Epithelial cell of prostate (primary cell): ENCODE measurements at regions not wholly inside any gene's neighbourhood (a gene's known extent, or its start where the extent isn't known, plus 50 kb on each side); places are given as distances from the start of the nearest gene placed in this dataset.
"Not testable (repeated sequence)": the region's sequence is repeated elsewhere in the genome, so short reads cannot be mapped to it uniquely, and the experiment has no call there.

Experiments
- DNase-seq: peaks from one replicate; pipeline ENCODE4 v3.0.0-alpha.2; 2011; ENCODE audit warnings: low read depth, low spot score
- H3K27ac ChIP-seq: fragments of 450-650 bp; 2 replicates; pipeline ENCODE4 v1.5.1; 2017; ENCODE audit warnings: mild to moderate bottlenecking

GRCh38 chr2:107727318-107727717, 99.4 kb upstream of the RGPD4 start:
- no peak for DNase-seq
- no peak overlapping the region for H3K27ac ChIP-seq

- DNase-seq: no peak
- H3K27ac ChIP-seq: peak overlapping the region; percentile 57
Measured at GRCh38 chr2:107728586-107728985, 98.1 kb upstream of the RGPD4 start.

DNA sequence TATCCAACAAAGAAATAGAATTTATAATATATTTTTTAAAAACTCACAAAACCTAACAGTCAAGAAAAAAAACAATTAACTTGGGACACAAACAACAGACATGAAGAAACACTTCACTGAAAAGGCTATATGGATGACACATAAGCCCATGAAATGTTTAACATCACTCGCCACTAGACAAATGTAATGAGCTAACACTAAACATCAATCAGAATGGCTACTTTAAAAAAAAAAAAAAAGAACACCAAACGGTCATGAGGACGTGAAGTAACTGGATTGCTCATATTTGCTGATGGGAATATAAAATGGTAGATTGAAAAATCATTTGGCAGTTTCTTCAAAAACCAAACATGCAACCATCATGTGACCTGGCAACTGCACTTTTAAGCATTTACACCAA, 97.3 kb upstream of the RGPD4 start:
- DNase-seq: no peak
- peak overlapping the region; percentile 57 for H3K27ac ChIP-seq

- peak; percentile 18 for DNase-seq
- H3K27ac ChIP-seq: peak overlapping the region; percentile 57
Measured at GRCh38 chr2:107730898-107731297, 95.8 kb upstream of the RGPD4 start.

GRCh38 chr2:107731435-107731834, 95.3 kb upstream of the RGPD4 start:
- H3K27ac ChIP-seq: peak overlapping the region; percentile 57
- DNase-seq: no peak

- no peak overlapping the region for H3K27ac ChIP-seq
- no peak for DNase-seq
Measured at GRCh38 chr2:107735201-107735600, 91.5 kb upstream of the RGPD4 start.

DNA sequence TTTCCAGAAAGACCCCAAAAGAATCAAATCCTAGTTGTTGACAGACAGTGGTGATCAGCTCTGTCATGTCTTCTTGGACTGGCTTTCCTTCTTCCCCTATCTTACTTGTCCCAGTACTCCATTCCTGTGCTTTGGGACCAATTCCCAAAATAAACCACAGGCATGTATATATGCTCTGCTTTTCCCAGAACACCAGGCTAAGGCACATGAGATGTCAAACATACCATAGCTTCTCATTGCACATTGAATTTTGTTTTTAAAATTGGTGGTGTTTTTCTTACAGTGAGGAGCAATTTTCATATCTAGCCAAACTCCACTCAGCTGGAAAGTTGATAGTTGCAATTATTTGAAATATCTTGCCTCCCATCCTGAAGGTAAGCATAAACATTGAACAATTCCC, 88.9 kb upstream of the RGPD4 start:
- H3K27ac ChIP-seq: no peak overlapping the region
- DNase-seq: no peak

DNA sequence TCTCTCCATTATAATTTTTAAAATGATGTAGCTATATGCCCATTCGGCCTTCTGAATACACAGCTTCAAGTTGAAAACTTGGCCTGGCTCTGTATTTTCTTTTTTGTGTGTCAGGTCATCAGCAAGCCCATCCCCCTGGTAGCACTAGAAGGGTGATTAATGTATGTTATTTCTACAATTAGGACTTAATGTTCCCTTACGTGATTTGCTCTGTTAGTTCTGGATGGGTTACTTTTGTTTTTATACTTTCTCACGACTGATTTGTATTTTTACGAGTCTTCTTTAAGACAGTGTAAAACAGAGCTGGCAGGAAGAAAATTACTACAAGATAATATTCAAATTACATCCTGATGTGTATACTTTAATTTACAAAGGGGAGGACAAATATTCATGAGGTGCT, 88.4 kb upstream of the RGPD4 start:
- H3K27ac ChIP-seq: no peak overlapping the region
- no peak for DNase-seq

DNA sequence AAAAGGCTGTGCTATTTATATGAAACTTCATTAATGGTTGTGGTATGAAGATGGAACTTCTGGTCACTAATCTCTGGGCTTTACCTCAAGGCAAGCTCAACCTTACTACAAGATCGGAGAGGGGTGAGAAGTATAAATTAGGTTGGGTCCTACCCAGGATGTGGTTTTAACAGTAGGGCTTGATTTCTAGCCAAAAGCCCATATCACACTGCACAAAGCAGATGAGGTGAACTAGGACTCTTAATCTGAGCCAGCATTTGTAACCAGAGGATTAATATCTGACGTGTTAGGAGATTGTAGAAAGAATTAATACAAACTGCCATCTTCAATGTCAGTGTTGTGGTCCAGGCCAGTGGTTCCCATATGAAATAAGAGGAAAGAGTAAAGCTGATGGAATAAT, 86.4 kb upstream of the RGPD4 start:
- no peak for DNase-seq
- no peak overlapping the region for H3K27ac ChIP-seq

GRCh38 chr2:107742460-107743027, 84.1 kb upstream of the RGPD4 start:
- no peak for DNase-seq

GRCh38 chr2:107743274-107743673, 83.4 kb upstream of the RGPD4 start:
- DNase-seq: no peak
- no peak overlapping the region for H3K27ac ChIP-seq

More at GRCh38 chr2:107742460-107743027, 84.1 kb upstream of the RGPD4 start:
- no peak overlapping the region for H3K27ac ChIP-seq

GRCh38 chr2:107745100-107745499, 81.6 kb upstream of the RGPD4 start:
- H3K27ac ChIP-seq: no peak overlapping the region

GRCh38 chr2:107746552-107747198, 80.0 kb upstream of the RGPD4 start:
- H3K27ac ChIP-seq, DNase-seq: not testable (repeated sequence)

More at GRCh38 chr2:107745100-107745499, 81.6 kb upstream of the RGPD4 start:
- DNase-seq: no peak

GRCh38 chr2:107747199-107747963, 79.3 kb upstream of the RGPD4 start:
- H3K27ac ChIP-seq, DNase-seq: not testable (repeated sequence)

DNA sequence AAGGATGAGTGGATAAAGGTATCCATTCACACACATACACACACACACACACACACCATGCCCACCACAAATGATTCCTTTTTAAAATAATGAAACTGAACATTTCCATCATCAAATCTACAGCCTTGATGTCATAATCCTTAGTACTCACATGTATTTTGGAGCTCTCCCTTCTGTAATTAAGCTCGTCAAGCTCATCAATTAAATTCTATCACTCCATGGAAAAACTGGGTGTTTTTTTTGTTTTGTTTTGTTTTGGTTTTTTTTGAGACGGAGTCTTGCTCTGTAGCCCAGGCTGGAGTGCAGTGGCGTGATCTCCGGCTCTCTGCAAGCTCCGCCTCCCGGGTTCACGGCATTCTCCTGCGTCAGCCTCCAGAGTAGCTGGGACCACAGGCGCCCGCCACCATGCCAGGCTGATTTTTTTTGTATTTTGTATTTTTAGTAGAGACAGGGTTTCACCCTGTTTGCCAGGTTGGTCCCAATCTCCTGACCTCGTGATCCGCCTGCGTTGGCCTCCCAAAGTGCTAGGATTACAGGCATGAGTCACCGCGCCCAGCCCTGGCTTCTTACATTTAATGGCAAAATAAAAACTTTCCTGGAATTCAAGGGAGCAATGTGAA, 78.6 kb upstream of the RGPD4 start:
- no peak for DNase-seq
- no peak overlapping the region for H3K27ac ChIP-seq

DNA sequence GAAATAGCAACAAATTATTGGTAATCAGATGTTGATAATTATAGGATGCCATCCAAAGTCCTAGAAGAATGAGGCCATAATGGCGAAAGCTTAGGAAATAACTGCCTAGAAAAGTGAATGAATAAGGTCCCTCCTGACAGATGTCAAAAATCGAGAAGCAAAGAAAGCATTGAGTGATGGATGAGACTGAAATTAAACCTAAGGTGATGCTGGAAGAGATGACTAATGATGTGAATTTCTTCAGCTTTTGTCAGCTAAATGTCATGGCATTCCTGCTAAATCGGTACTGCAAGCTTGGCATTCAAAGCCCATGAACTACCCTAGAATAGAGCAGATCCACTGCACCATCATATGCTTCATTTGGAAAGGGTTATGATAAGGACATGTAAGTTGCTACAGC, 74.8 kb upstream of the RGPD4 start:
- no peak for DNase-seq
- no peak overlapping the region for H3K27ac ChIP-seq

DNA sequence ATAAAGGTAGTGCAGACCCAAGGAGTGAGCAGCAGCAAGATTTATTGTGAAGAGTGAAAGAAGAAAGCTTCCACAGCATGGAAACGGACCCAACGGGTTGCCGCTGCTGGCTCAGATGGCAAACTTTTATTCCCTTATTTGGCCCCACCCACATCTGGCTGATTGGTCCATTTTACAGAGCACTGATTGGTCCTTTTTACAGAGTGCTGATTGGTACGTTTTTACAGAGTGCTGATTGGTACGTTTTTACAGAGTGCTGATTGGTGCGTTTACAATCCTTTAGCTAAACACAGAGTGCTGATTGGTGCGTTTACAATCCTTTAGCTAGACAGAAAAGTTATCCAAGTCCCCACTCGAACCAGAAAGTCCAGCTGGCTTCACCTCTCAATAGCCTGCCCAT, 72.9 kb upstream of the RGPD4 start:
- not testable (repeated sequence) for DNase-seq

DNA sequence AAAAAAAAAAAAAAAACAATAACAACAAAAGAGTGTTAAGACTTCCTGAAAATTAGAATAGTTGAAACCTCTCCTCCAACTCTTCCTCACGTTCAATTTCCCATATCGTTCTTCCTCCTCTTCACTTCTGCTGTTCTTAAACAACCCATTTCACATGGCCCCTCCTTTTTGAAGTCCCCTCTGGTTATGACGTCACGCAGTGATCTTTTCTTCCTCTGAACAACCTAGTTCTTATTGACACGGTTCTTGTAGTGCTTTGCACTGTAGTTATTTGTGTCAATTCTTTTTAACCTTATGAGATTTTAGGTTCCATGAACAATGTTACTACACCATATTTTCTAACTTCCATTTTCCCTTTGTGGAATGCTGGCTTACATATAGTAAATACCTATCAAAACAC, 69.5 kb upstream of the RGPD4 start:
- DNase-seq: no peak
- no peak overlapping the region for H3K27ac ChIP-seq

More for the DNA sequence above, 72.9 kb upstream of the RGPD4 start:
- not testable (repeated sequence) for H3K27ac ChIP-seq

DNA sequence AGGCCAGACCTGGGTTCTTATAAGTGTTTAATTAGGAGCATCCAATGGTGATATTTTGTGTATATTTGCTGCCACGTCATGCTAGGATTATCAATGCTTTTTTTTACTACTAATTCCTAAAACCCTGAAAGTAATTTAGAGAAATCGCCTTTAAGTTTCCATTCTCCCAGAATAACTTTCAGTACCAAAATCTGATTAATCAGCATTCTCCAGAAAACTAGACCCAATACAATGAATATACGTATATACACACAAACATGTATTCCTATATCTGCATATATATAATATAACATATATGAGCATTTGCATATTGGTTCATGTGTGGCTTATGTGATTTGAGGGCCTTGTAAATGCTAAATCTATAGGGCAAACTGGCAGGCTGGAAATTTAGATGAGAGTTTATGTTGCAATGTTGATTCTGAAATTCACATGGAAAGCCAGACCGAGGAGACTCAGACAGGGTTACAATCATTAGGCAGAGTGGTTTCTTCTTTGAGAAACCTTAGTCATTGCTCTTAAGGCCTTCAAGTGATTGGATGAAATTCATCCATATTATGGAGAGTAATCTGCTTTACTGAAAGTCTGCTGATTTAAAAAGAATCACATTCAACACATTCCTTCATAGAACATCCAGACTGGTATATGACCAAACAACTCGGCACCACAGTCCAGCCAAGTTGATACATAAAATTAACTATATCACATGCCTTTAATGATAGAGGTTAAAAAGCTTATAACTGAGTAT, 65.9 kb upstream of the RGPD4 start:
- no peak for DNase-seq
- H3K27ac ChIP-seq: no peak overlapping the region

DNA sequence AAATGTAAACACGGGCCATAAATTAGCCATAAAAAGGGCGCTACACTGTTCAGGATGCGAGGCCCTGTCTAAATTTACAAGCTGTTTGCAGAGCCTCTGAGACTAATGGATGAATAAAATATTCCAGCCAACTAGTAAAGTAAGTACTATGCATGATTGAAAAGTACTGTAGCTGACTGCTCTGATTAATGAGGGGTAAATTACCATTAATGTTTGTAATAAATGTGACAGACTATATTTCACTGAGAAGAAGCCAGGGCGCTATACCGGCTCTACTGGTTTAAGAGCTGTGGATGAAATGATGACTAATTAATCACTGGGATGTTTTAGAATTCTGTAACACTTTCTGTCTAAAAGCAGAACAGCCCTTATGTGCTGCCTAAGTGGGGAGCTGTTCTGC, 54.3 kb upstream of the RGPD4 start:
- no peak overlapping the region for H3K27ac ChIP-seq

More for the DNA sequence above, 54.3 kb upstream of the RGPD4 start:
- DNase-seq: peak; percentile 29
